GM18858 (cell line): ENCODE measurements at regions not wholly inside any gene's neighbourhood (a gene's known extent, or its start where the extent isn't known, plus 50 kb on each side); places are given as distances from the start of the nearest gene placed in this dataset.

Experiments
- ATAC-seq: cut with Tn5 transposase; IDR thresholded peaks from one replicate; pipeline ENCODE4 v1.9.1; 2021; ENCODE audit not compliant: unreplicated experiment

DNA sequence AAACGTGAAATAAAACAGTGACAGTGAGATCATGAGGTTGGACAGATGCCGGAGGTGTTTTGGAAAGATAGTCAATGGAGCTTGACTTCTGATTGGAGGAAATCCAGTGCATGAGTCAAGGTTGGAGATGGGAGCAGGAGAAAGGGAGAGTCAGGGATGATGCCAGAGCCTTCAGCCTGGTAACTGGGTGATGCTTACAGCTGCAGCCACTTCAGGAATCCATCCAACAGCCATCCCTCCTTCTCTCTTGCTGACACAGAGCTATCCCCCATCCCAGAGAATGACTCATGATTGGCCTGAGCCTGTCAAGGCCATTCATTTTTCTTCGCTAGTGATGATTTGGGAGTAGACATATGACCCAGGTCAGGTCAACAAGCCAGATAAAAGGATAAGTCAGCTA, 112.8 kb downstream of the SAMD5 start:
- no peak for ATAC-seq

DNA sequence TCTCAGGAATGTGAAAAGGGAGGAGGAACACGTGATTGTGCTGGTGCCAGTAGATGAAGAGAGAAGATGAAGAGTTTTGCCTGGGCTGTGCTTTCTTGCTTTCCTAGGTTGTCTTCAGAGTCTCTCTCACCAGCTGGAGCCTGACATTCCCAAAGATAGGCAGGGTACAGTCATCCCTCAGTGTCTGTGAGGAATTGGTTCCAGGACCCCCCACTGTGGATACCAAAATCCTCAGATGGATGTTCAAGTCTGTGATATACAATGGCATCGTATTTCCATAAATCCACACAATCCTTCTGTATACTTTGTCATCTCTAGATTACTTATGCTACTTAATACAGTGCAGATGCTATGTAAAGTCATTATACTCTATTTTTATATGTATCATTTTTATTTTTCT, 113.5 kb downstream of the SAMD5 start:
- no peak for ATAC-seq

DNA sequence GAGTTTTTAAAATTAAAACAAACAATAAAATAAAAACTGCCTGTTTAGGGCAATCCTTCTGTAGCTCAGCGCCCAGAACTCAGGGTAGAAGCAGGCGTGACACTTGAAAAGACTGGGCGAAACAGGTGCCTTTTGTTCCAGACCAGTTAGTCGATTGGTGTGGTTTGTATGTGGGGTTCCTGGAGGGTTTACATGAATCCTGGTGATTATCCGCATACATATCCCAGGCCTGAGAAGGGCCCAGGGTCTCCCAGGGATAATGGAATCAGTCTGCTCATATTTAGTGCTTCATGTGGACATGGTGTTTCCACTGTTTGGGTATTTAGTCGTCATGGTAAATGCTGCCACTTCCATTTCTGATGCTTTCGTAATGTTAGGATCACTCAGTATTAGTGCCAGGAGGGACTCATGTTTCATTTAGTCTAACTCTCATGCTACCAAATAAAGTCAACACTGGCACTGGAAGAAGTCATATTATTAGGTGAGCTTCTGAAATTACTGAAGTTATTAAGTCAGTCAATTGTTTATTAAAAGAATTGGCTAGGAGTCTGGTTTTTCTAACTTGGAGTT, 116.5 kb downstream of the SAMD5 start:
- no peak for ATAC-seq

GRCh38 chr6:147625946-147626345, 117.5 kb downstream of the SAMD5 start:
- no peak for ATAC-seq

DNA sequence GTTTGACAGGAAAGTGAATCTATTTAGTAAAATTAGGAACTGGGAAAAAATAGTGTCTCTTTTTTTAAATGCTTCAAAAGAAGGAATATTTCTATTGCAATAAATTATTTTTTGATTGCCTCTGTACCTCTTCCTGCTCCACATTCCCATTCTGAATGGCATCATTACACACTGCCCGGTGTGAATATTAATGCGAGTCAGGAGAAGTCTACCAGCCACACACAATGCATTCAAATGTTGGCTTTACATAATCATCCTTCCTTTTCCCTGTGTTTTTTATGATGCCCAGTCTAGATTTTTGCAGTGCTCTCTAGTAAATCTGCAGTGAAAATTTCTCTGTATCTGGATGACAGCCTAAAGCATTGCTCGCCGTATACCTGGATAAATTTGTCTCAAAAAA, 118.9 kb downstream of the SAMD5 start:
- no peak for ATAC-seq

- ATAC-seq, result no peak
These were observed 124.7 kb downstream of the SAMD5 start for GRCh38 chr6:147633191-147633590.

DNA sequence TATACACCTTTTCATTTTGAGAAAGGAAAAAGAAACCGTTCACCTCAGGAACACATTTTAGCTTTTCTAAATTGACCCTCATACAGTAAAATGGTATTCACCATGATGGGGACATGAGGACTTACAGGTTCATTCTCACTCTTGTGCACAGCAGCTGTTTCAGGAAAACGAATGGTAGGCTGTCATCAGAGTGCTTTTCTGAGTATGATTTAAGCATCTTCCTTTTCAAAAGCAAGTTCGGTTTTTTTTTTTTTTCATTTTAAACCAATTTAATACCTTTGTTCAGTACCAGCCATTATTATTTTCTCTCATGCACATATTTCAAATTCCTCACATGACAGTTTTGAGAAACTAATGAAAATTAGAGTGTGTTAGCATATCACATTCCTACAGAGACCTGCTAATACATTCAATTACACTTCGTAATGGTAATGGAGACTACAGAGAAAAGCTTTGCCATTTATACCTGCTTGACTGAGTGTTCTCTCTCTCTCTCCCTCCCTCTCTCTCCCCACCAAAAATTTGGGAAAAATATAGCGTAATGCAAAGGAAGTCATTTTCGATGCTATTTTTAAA, 129.2 kb downstream of the SAMD5 start:
- ATAC-seq, result no peak

DNA sequence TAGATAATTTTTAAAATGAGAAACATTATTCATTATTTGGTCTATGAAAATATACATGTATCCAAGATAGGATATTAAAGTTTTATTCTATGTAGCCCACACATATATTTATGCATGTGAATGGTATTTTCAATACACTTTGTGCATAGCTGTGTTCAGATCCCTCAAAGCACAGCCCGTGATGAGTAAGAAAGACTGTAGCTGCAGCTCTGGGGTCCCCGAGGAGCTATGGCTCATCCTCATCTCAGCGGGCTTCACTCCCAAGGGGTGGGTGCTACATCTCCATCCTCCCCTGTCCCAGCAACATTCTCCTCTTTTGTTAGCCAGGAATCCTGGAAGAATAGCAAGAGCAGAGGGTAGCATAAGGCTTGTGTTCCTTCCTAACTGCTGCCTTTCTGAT, 130.8 kb downstream of the SAMD5 start:
- no peak for ATAC-seq

- no peak for ATAC-seq
These were observed 132.1 kb downstream of the SAMD5 start for GRCh38 chr6:147640606-147641005.

GRCh38 chr6:147641511-147641910, 133.0 kb downstream of the SAMD5 start:
- no peak for ATAC-seq

DNA sequence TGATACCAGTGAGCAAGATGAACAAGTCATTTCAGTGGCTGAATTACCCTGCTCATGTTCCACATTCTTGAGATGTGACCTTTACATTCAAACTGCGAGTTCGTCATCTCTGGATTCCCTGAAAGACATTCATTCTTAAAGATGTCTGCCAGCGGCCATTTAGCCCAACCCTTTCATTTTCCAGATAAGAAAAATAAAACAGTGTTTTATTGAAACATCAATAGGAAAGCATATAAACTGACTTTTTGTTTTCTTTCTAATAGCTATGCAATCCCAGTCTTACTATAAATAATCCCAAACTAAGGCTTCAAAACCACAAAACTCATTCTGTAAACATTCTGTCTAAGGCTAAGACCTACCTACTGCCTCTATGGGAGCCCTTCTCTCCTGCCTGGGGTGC, 134.0 kb downstream of the SAMD5 start:
- no peak for ATAC-seq

DNA sequence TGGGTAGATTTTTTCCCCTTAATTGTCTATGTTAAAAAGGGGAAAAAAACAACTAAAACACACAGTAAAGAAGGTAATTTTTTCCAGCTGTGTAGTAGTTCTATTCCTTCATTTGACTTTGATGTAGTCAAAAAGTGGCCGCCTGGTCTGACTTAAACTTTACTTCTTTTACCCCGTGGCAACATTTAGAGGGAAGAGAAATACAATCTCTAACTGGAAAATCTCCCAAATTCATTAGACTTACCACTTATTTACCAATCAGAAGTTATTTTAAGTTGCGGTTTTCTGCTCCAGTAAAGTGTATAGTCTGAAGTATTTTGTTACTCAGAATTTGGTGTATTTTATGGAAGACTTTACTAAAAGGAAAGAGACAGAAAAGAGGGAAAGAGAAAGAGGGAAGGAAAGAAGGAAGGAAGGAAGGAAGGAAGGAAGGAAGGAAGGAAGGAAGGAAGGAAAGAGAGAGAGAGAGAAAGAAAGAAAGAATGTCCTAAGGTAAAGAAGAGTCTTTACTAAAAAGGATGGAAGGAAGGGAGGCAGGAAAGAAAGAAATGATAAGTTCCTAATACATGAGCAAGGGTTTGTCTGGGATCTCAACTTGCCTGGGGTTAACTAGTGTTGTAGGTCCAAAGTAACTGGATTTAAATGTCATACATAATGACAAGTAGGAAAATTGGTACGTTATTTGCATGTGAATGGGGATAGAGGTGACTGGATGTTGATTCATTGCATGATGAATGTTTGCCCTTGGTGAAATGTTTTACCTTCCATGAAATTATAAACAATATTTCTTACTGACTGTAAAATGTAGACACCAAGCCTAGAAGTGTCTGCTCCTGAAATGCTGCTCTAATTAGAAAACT, 135.1 kb downstream of the SAMD5 start:
- no peak for ATAC-seq

DNA sequence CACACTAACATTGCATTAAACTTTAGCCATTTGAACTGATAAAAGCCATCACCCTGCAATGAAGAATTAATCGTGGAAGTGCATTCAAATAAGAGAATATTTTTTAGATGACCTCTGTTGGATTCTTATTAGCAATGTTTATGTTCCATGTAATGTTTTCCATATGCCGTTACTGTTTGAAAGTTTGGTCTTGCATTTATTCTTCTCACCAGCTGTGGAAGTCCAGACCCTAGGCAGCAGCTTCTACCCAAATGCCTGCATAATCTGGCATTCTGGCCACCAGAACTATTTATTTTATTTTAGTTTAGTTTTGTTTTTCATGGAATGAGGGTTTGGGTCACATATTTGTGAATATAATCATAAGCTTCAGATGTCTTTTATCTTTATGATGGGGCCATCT, 140.4 kb downstream of the SAMD5 start:
- ATAC-seq, result no peak

GRCh38 chr6:147651249-147652063, 143.0 kb downstream of the SAMD5 start:
- no peak for ATAC-seq

DNA sequence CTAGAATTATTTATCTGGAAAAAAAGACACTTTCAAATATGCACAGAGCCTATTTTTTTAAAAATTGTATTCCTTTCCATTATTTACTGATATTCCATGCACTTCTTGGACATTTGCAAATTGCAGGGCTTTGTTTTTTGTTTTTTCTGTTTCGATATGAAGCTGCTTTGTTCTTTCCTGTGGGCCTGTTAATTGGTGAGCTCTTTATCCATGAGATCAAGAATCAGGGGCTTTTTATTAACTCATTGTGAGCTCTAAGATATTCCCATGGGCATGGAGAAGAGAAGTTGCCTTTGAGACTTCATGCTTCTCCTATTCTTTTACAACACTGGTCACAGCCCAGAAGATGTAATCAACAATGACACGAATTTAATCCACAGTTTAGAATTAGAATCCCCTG, 145.1 kb downstream of the SAMD5 start:
- no peak for ATAC-seq

DNA sequence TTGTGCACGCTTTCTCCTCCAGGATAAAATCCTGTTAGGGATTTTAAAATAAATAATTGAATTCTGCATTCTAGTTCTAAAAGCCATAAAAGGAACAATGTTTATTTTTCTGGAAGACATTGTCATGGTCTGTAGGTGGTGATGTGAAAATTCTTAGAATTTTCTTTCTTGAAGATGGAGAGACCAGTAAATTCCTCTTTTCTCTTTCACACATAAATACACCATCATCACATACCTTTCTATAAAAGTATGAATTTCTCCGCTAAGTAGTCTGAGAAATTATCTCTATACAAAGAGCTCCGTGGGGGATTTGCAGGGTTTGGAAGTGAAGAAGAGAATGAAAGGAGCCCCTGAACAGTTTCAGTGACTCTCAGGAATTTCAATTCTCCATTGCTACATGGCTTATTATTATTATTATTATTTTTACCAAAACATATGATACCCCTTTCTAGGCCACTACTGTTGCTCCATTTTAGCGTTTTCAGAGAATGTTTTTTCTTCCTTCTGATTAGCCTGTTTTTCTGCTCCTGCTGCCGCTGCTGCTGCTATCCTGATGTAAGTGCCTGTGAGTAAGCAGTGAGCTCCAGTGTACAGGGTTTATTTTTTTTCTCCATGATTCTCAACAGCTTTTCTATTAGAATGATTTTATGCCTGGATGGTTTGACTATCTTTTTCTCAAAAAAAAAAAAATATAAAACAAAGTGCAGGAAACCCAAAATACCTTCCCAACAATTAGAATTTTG, 145.8 kb downstream of the SAMD5 start:
- ATAC-seq, result no peak

DNA sequence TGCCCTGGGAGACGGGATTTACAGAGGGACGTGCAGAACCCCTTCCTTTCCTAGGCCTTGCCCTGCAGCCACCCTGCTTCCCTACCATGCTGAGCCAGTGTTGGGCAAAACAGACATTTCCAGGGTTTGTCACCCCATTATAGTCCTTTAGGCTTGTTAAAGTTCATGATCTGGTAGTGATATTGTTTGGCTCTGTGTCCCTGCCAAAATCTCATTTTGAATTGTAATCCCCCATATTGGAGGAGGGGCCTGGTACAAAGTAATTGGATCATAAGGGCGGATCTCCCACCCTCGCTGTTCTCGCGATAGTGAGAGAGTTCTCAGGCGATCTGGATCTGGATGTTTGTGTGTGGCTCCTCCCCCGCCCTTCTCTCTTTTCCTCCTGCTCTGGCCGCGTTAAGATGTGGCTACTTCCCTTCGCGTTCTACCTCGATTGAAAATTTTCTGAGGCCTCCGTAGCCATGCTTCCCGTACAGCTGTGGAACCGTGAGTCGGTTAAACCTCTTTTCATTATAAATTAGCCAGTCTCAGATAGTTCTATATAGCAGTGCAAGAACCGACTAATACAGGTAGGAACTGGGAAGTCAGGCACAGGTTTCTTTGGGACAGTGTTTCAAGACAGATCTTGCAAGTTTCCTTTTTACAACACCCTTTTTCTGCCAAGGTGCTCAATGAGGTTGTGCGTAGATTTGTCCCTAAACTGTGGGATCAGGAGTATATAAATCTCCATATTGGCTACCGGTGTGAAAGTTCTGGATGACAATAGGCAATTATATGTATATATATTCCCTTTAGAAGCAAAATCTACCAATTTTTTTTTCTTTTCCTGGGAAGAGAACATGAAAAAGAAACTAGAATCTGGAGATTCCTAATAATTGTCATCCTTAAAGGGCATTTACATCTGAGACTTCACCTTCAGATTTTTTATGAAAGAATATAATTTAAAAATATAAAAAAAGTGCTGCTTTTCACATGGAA, 152.1 kb downstream of the SAMD5 start:
- no peak for ATAC-seq

DNA sequence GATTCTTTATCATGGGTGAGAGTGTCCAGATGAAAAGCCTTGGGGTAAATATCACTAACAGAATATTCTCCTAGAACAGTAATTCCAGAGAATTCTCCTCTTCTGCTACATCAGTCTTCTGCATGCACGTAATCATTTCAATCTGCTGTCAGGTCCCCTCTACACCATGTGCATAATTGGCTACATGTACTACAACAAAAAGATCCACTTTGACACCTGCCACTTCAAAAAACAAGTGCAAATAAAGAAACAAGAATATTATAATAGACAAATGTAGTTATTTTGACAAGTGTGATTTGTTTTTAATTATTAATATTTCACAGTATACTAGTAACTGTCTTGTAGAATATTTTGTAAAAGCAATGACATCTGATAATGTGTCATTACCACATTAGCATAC, 154.2 kb downstream of the SAMD5 start:
- no peak for ATAC-seq

GRCh38 chr6:147664092-147664491, 155.6 kb downstream of the SAMD5 start:
- no peak for ATAC-seq

- no peak for ATAC-seq
These were observed 157.8 kb downstream of the SAMD5 start for GRCh38 chr6:147666255-147666654.
